Peyer's patch (tissue), 4 donors: ENCODE measurements at regions not wholly inside any gene's neighbourhood (a gene's known extent, or its start where the extent isn't known, plus 50 kb on each side); places are given as distances from the start of the nearest gene placed in this dataset.

Source experiments
- POLR2A ChIP-seq, 2 donors: fragments of 450-650 bp; IDR thresholded peaks; one replicate each; pipeline ENCODE4 v1.5.1; 2017; ENCODE audit warnings: antibody characterized with exemption in 2 of 2, mild to moderate bottlenecking in 2 of 2, moderate library complexity in 2 of 2
- TF ChIP-seq, protein P1 (sequence below), 6 experiments: fragments of 450-650 bp in 4 of 6; fragments of 200-600 bp in 2 of 6; sonication (generic) in 1 of 6; IDR thresholded peaks; one replicate each; pipeline ENCODE4 v1.5.1; 2017 to 2019; ENCODE audit warnings: antibody characterized with exemption in 6 of 6, mild to moderate bottlenecking in 3 of 6, moderate library complexity in 1 of 6

DNA sequence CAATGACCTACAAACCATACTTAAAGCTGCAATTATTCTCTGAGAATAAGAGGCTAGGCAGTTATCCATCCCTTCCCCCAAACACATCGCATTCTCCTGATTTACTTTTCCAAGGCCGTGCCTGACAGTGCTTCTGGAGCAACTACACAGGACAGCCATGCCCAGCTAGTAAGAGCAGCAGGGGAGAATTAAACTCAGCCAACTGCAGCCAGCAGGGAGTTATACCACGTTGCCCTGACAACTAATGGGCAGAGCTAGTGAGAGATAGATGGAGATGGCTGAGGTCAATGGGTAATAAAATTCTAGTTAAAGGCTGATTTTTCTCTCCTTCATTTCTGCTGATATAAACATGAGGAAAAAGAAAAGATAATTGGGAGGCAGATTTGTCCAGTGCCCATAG lies 193.8 kb upstream of the PPP2R3A start:
- TF ChIP-seq POLR2A (IDR thresholded peaks at IDR 0.05): no peak
- TF ChIP-seq, protein P1, sequence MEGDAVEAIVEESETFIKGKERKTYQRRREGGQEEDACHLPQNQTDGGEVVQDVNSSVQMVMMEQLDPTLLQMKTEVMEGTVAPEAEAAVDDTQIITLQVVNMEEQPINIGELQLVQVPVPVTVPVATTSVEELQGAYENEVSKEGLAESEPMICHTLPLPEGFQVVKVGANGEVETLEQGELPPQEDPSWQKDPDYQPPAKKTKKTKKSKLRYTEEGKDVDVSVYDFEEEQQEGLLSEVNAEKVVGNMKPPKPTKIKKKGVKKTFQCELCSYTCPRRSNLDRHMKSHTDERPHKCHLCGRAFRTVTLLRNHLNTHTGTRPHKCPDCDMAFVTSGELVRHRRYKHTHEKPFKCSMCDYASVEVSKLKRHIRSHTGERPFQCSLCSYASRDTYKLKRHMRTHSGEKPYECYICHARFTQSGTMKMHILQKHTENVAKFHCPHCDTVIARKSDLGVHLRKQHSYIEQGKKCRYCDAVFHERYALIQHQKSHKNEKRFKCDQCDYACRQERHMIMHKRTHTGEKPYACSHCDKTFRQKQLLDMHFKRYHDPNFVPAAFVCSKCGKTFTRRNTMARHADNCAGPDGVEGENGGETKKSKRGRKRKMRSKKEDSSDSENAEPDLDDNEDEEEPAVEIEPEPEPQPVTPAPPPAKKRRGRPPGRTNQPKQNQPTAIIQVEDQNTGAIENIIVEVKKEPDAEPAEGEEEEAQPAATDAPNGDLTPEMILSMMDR (IDR thresholded peaks at IDR 0.05): no peak
